Glomerular endothelial cell (primary cell): ENCODE measurements at regions not wholly inside any gene's neighbourhood (a gene's known extent, or its start where the extent isn't known, plus 50 kb on each side); places are given as distances from the start of the nearest gene placed in this dataset.

Source experiments
- DNase-seq: peaks from one replicate; pipeline ENCODE4 v3.0.0-alpha.2; 2011; ENCODE audit warnings: low read depth, low spot score; ENCODE audit errors: extremely low read depth

DNA sequence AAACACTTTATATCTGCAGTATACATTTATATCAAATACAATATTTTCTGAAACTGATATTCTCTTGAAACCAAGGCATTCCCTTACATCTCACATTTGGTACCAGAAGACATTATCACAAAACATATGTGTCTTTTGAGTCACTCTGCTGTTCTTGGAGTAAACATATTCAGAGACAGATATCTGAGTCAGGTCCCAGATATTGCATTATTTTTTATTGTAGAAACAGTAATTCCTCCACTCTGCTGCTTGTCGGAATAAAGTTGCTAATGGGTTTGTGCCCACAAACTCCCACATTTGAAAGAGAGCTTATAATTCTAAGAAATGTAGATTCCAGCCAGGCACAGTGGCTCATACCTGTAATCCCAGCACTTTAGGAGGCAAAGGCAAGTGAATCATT lies 261.1 kb upstream of the DAPK1 start:
- DNase-seq, result no peak

DNA sequence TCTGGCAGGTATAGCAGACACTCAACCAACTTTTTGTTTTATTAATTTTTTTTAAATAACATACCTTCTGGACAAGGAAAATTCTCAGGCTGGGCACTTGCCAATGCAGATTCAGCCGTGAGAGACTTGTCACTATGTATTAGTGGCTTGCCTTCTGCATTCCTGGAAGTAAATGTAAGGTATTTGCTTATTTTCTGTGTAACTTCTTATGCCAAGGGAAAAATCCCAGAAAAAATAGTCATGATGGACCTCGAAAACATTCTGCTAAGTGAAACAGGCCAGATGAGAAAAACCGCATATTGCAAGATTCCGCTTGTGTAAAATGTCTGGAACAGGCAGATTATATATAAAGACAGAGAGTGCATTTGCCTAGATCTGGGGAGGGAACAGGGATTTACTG lies 260.3 kb upstream of the DAPK1 start:
- DNase-seq, result no peak

DNA sequence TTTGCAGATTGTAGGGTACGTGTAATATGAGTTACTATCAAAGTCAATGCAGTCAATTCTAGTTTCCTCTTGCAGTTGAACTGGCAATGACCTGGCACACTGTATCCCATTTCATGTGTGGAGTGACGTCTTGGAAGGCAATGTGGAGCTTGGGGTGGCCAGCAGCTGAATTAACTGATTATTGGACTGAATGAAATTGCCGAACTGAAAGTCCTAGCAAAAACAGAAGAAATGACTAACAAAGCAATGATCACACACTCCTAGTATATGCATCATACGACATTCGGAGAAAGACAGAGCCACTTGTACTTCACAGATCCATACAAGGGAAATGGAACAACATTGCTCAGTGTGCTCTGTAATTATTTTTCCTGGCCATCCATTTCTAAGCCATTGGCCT lies 259.1 kb upstream of the DAPK1 start:
- DNase-seq, result no peak

DNA sequence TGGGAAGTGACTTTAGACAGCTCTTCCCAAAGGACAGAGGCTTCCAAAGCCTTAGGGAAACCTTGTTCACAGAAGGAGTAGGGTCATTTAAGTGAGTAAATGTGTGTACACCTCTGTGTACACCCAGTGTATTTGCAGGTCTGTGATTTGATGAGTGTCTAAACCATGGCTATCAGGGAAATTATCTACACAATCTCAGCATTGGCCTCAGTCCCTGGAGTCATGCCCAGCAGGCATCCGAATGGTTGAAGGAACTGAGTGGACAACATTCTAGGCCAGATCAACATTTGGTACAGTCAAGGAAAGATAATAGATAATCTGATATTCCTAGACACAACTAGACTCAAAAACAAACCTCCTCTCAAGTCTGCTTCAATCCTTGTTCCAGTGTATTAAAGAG lies 258.4 kb upstream of the DAPK1 start:
- no peak for DNase-seq

DNA sequence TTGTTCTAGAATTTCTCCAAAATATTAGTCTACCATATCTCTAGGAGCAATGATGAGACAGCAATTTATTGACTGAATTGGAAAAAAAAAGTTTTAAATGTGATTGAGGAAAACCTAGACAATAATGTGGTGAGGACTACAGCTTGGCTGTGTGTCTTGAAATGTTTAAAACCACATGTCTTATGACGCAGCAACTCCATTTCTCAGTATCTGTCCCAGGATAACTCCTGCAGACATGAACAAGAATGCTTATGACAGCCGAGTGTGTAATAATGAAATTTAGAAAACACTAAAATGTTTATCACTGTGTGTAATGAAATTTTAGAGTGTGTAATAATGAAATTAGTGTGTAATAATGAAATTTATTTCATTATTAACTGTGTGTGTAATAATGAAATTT lies 254.1 kb upstream of the DAPK1 start:
- no peak for DNase-seq

DNA sequence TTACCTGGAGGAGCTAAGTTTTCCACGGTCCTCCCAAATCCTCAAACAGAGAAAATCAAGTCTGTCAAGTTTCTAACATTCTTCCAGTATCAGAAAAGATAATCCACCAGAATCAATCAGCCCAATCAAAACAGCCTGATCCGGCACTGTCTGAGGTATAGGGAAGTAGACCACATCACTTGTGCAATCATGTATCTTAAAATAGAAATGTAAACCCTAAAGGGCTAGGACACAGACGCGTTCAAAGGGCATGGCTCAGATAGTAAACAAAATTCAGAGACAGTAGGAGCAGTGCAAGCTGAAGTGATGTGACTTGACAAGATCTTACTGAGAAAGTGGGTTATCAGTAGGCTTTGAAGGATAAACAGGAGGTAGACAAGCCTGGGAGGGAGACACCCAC lies 252.4 kb upstream of the DAPK1 start:
- DNase-seq, result no peak

DNA sequence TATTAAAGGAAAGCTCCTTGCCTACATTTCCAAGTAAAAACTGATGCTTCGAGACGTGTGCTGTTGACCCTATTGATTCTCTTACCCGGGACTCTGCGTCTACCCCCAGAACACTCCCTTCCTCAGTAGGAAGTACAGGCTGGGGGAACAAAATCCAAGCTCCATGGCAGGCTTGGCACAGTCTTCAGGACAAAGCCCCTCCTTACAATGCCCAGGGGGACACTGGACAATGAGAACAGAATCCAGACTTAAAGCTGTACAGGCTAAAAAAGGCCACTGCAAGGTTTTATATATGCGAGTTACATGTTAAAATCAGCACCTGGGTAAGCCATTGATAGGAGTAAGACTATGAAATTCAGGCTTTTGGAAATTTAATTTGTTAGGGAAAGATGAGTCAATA lies 250.6 kb upstream of the DAPK1 start:
- DNase-seq, result no peak

DNA sequence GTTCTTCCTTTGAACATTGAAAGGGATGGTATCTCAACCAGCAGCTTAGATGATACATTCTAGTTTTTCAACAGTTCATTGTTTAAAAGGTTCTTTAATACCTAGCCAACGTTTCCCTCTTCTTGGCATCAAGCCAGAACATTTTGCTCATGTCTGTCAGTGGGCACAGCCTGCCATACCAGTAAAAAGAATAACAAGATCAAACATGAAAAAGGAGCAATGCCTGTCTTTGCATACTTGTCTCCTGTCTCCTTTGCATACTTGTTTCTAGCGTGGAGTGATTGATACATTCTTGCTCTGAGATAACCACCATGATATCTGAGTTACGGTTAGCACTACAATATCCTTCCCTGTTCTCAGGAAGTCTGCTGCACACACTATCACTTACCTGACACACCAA lies 248.6 kb upstream of the DAPK1 start:
- DNase-seq, result no peak

DNA sequence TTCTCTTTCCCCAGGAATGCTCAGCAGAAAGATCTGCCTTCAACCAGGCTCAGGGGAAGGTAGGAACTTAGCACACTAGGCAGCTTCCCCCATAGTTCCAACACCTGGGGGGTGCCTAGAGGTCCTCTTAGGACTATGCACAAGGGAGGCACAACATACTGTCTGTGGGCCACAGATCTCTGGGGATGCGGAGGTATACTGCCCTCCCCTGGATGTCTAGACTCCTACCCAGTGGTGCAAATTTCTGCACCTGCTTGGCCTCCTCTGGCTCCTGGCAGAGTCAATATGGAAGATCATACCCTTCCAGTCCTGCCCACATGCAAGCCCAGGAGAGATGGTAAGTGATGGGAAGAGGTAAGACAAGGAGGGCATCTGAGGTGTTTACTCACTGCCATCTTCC lies 247.5 kb upstream of the DAPK1 start:
- no peak for DNase-seq

DNA sequence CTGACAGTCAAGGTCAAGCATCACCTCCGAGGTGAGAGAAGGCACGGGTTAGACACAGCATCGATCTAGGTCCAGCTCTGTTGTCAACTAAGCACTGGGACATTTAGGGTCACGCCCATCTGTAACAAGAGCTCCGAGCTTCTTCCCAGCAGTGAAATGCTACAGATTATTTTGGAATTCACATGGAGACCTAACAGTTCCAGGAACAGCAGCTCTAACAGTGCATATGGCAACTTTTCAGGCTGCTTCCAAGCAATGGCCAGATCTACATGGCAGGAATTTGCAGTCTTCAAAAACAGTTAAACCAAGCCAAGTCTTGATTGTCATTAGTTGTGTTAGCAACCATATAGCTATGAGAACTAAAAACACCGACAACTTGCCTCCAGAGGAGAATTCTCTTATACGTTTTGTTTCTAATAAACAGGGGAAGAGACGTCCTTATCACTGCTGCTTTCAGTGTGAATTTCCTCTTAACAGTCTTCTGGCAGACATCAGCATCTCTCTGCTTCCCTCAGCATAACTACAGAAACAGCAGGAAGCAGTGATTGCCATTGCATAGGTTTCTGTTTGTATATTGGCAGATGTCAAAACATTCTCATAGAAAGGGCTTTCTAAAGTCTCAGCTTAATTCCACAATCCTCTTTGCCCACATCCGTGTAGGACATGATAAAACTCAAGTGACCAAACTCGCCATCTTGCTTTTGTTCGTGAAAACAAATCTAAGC lies 242.1 kb upstream of the DAPK1 start:
- DNase-seq, result no peak

DNA sequence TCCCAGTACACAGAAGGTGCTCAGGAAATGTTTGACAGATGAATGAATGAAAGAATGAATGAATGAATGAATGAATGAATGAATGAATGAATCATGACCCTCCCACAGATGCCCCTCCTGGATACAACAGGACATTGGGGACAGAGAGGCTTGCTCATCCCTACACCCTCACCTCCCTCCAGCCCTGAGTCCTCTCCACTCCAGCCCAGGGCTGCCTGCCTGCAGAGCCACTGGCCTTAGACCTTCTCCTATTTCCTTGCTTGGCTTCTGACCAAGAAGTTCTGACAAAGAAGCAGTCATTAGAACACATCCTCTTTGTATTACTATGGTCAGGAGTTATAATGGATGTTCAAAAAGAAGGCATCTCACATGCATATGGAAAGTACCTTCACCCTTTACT lies 240.7 kb upstream of the DAPK1 start:
- DNase-seq, result no peak

DNA sequence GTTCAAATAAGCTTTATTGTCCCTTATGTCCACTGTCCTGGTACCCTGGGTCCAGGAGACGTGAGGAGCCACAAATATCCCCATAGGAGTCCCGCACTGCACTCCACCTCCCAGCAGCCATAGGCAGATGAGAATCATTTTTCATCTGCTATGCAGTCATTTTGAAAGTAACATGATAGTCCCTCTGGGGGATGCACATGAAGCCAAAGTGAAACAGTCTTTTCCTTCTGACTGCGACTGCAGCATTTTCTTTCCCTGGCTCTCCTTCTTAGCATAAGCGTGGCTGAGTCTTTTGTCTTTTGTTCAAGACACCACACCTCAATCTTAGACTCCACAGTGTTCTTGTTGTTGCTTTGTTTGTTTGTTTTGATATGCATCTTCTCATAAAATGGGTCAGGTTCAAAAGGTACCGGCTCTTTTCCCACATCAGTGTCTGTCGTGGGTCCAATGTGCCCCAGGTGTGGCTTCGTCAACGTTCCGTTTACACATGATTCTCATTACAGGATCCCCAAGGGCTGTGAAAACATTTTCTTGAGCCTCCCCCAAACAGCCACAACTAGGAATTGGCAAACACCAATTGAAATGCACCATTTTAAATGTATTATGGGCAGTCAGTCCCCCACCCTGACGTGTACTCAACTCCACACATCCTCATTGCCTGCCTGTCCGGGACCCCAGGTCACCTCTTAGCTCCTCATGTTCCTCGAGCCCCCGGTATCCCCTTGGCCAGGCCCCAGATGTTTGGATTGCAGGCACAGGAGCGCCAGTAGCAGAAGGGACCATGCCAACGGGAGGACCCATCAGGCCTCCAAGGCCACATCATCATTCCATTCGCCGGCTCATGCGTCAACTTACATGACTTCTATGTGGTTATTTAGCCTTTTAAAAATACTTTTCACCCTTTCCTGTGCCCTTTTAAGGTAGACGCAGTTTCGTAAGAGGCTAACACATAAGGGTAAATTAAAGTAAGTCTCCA lies 237.8 kb upstream of the DAPK1 start:
- DNase-seq, result no peak

DNA sequence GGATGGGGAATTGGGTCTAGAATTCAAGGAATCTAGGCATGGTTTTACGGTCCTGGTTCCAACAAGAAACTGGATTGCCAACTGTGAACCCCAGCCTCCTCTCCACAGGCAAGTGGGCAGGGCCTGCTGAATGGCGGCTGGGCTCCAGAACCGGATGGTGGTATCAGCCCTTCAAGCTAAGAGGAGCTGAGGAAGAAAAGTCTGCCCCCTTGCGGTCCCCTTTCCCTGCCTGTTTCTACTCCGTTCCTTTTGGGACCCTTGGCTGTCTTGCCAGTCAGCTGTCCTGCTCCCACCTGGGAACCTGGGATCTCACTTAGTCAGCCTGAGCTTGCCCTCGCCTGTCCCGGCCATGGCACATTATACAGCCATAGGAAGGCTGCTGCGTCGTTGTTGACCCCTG lies 234.4 kb upstream of the DAPK1 start:
- no peak for DNase-seq

DNA sequence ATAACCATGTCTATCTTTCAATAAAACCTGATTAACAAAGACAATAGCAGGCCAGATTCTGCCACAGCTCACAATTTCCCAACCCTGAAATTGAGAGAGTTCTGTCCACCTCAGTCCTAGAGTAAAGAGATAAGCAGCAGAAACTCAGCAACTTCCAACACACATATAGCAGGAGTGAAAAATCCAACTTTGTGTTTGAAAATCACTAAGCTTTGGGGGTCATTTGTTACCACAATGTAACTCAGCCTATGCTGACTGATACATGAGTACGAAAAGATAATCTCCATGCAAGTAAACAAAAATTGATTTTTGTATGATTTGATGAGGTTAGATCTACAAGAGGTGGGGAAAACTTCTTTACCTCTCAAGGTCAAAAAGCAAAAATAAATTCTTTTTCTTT lies 231.0 kb upstream of the DAPK1 start:
- no peak for DNase-seq

DNA sequence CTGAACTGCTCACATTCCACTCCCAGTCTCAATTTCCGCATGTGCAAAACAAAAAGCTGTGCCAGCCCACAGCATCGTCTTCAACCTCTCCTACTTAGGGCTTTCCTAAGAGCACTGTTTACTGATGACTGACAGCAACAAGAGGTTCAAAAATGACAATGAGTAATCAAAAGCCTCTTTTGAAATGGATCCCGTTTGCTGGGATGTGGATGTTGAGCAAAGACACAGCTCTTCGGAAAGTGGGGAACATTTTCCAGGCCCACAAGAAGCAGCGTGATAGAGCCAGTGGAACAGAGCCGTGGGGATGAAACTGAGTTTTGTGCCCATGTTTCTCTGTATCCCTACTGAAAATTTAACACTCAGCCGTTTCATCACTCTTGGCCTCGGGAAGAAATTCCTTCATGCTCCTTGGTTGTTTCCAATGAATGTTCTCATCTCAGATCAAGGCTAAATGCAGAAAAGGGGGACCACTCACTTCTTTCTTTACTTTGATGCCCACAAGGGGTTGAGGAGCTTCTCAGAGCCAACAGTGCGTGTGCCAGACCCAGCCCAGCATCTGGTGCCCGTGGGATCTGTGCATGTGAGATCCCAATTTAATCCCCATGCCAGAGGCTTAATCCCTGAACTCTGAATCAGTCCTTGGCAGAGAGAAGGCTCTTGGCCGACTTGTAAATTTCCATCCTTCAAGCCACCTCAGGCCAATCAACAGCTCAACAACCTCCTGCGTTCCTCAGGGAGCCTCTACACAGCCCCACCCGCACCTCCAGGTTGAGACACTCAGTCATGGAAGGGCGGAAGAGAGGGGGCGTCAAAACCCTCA lies 230.2 kb upstream of the DAPK1 start:
- DNase-seq, result no peak

DNA sequence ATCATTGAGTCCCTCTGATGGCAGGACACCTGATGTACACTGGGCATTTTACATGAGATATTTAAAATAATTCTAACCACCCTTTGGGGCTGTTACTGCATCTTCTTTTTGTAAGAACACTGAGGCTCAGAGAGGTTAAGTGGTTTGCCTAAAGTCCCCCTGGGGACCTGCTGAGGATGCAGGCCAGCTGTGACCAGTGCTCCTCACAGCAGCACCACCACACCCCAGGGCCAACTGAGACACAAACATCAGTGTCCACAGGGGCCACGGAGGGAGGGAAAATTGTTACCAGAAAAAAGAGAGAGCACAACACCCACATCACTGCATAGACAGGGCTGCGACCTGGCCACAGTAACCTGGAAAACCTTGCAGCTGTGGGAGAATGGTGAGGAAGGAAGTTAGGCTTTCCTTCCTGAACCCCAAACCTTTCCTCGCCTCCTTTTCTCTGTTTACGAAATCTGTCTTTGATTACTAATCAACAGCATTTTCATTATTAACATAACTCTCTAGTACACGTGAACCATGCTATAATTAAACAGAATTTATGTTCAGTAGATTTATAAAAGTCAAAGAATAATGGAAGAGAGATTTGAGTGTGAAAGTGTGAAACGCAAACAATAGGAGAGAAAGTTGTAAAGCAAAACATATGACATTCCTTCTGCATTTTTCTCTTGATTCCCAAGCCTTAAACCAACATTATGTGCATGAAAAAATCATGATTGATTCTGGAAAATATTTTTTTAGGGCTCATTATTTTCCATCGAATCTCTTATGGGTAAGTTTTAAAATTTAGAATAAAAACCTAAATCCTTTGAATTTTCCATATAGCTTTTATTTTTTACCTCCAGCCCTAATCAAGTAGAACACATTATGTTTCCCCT lies 228.1 kb upstream of the DAPK1 start:
- DNase-seq, result no peak

DNA sequence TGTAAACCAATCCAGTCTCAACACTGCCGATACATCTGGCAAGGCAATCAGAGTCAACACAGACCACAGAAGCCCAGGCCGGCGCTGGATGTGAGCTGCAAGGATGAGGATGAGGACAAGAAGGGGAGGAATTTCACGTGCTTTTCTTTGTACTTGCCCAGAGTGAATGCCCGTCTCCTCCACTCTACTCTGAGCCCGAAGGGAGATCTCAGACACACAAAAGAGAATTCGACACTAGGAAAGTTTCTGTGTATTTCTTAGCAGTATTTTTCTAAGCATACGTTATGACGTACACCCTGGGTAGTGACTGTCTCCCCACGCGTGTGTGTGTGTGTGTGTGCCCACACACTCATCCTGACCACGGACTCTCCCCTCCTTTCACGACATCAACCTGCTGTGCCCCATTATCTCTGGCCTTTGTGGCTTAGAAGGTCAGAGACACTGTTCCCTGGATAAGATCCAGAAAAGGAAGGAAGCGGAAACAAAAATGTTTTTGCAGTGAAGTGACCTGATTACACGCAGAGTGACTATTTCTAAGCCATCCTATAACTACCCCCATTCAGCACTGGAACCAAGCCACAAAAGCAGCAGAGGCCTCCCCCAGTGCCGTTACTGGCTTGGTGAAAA lies 227.3 kb upstream of the DAPK1 start:
- DNase-seq, result no peak

DNA sequence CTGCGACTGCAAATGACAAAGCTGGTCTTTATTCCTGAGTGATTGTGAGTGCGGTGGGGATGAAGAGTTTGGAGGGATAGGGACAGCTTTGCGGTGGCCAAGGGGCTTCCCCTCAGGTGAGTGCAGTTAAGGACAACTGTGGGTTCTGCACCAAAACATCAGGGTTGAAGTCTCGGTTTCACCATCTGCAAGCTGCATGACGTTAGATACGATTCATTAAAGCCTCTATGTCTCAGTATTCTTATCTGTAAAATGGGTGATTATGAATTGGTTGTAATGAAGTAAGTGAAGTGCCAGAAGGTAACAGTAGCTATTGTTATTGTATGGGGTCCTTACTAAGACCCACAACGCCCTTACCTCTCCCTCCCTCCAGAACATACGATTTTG lies 226.8 kb upstream of the DAPK1 start:
- no peak for DNase-seq

DNA sequence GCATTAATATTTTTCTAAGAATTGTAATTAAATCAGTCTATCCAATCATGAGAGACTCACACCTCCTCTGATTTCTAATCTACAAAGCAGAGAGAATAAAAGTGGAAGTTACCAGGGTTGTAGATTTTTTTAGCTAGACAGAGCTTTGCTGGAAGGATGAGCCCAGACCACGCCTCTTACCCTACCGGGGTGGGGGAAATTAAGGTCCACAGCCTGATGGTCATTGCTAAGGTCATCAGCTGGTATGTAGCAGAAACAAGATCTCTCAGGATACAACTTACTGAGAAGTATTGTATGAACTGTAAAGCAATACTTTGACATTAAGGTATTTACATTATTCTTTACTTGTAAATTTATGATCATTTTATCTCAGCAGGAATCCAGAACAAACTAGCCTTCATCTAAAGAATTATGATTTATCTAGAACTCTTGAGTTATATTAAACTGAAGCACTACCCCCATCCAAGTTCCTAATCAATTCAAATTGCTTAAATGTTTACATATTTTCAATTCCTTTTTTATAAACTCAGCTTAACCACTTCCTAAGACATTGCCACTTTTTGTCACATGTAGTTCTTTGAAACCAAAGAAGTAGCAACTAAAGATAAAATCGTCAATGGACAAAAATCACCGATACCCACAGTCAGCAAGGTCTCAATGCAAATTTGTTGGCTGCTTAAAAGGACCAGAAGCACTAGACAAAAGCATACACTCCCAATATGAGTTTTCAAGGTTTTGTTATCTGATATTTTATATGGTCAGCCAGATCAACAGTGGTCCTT lies 225.8 kb upstream of the DAPK1 start:
- no peak for DNase-seq
